NCI-H128 (cell line): ENCODE measurements at regions not wholly inside any gene's neighbourhood (a gene's known extent, or its start where the extent isn't known, plus 50 kb on each side); places are given as distances from the start of the nearest gene placed in this dataset.

ENCODE experiments used
- DNase-seq: peaks from one replicate; lab custom pipeline; 2025; ENCODE audit not compliant: unreplicated experiment; lab: John Stamatoyannopoulos, UW

DNA sequence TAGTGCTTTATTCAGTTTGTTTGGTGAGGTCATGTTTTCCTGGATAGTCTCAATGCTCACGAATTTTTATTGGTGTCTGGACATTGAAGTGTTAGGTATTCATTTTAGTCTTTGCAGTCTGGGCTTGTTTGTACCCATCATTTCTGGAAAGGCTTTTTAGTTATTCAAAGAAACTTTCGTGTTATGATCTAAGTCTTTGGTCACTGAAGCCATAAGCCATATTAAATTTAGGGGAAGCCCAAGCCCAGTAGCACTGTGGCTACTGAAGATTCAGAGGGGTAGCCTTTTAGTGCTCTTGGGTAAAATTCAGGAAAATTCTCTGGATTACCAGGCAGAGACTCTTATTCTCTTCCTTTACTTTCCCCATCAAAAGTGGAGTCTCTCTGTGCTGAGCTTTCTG lies 56.2 kb upstream of the PEX5L start:
- no peak for DNase-seq

DNA sequence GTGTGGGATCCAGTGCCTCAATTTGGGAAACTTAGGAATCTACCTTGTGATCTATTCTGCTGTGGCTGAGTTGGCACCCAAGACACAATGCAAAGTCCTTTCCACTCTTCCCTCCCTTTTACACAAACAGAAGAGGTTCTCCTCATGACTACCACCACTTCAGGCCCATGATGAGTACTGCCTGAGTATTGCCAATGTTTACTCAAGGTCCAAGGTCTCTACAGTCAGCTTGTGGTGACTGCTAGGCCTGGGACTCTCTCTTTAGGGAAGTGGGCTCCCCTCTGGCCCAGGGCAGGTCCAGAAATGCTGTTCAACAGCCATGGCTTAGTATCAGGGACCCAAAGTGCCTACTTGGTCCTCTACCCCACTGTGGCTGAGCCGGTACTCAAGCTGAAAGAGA lies 56.8 kb upstream of the PEX5L start:
- no peak for DNase-seq

DNA sequence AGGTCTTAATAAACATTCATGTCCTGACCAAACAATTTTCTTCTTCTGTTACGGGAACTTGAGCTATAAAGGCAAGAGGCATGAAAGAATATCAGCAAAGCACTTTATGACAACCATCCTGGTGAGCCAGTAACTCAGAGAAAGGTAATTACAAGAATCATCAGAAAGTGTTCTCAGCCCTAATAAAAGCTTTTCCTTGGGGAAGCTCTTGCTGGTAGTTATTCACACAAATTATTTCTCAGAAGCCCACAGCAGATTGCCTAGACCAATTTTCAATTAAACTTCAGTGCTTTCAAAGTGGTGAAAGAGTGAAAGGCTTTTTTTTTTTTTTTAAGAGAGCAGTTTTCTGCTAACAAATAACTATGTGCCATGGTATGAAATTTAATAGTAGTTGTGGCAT lies 60.9 kb upstream of the PEX5L start:
- DNase-seq: no peak

DNA sequence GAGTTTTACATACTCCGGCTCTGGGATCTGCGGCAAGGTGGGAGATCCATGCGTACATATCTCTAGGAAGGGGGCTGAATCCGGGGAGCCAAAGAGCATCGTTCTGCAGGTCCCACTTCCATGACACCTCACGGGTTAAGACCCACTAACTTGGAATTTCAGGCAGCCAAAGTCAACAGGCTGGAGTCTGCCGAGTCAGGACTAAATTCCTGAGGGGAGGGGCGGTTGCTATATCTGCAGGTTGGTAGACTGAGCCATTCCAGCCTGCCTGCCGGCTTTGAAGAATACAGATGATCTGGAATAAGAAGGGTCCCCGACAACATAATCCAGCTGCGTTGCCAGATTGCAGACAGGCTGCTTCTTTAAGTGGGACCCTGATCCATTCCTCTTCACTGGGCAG lies 65.4 kb upstream of the PEX5L start:
- DNase-seq: no peak

DNA sequence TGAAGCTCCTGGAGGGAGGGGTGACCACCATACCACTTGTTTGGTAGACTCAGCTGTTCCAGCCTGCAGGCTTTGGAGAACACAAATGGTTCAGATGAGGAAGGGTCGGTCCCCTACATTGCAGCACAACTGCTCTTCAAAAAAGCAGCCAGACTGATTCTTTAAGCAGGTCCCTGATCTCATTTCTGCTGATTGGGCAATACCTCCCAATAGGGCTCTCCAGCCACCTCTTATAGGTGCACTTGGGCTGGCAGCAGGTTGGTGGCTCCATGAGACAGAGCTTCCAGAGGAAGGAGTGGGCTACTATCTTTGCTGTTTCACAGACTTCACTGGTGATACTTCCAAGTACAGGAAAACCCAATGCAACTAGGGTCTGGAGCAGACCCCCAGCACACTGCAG lies 65.9 kb upstream of the PEX5L start:
- DNase-seq: no peak

DNA sequence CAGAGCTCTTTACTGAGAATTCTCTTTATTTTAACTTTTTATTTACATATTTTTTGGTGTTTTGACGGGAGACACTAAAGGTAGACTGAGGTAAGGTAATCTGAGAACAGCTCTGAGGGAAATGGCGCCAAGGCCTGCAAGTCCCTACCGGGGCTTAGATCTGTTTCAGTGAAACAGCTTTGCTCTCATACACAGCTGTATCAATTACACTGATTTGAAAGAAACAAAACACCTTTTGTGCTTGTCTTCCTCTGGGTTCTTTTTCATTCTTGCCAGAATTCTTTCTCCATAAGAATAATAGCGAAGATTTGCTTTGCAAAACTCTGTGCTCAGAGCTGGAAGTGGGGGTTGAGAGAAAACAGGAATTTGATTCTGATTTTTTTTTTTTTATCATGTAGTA lies 79.5 kb upstream of the PEX5L start:
- DNase-seq: no peak

DNA sequence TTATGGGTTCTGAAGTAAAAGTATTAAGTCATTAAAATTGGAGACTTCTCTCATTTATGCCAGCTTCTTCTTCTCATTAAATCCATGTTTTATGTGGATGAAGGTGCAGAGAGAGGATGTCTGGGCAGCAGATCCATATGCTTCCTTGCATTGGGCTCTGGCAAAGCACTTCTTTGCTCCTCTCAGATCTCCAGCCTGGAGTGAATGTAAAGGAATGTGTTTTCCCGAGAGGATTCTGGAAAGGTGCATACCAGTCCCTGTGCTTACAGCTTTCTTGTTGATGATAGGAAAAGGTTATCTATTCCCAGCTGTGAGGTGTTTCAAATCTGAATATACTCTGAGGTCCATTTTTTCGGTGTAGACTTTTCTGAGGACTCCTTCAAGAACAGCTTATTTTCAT lies 79.9 kb upstream of the PEX5L start:
- no peak for DNase-seq

DNA sequence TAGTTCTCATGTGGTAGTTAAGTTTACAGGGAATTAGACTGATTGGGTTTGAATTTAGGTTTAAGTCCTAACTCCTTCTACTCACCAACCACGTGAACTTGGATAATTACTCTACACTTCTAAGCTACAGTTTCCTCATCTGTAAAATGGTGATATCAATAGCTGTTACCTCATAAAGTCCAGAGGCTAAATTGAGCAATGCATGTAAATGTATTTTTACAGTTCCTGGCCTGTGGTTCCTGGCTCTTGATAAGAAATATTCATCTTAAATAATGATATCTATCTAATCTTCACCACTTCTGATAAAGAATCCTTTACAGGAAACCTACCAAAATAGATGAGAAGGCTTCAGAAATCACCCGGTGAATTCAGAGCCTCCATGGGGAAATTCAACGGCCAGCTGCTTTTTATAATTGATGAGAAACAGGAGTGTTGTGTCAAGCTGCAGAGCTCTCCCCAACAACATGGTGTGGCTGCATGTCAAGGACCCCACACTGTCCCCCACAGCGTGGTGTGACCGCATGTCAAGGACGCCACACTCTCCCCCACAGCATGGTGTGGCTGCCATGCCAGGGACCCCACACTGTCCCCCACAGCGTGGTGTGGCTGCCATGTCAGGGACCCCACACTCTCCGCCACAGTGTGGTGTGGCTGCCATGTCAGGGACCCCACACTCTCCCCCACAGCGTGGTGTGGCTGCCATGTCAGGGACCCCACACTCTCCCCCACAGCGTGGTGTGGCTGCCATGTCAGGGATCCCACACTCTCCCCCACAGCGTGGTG lies 80.8 kb upstream of the PEX5L start:
- no peak for DNase-seq

DNA sequence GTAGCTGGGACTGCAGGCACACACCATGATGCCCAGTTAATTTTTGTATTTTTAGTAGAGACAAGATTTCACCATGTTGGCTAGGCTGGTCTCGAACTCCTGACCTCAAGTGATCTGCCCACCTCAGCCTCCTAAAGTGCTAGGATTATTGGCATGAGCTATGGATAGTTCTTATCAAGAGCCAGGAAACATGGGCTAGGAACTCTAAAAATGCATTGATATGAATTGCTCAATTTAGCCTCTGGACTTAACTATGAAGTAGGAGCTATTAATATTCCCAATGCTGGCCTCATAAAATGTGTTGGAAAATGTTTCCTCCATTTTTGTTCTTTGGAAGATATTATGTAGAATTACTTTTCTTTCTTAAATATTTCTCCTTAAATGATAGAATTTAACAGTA lies 82.8 kb upstream of the PEX5L start:
- no peak for DNase-seq

DNA sequence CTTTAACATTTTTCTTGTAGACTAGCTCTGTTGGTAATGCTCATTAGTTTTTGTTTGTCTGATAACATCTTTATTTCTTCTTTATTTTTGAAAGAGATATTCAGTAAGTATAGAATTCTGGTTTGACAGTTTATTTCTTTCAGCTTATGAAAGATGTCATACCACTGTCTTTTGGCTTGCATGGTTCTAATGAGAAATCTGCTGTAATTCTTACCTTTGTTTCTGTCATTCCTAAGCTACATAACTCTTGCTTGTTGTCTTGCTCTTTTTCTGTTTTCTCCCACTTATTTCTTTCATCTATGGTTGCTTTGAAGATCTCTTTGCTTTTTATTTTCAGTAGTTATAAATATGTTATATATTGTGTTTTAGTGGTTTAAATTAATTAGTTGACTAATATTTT lies 87.2 kb upstream of the PEX5L start:
- DNase-seq: no peak

DNA sequence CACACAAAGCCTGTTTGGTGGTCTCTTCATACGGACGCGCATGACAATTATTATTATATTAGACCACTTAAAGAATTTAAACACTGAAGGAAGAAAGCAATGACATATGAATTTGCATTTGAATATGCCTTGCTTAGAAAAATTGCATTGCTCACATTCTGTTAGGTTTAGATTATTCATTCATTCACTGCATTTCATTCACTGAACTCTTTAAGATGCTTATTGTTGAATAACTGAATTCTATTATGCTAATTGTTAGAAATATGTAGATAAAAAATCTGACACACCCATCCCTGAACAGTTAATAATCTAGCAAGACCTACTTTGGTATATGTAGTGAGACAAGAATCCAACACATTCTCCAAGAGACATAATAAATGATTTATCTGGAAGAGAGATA lies 94.4 kb upstream of the PEX5L start:
- DNase-seq: no peak

DNA sequence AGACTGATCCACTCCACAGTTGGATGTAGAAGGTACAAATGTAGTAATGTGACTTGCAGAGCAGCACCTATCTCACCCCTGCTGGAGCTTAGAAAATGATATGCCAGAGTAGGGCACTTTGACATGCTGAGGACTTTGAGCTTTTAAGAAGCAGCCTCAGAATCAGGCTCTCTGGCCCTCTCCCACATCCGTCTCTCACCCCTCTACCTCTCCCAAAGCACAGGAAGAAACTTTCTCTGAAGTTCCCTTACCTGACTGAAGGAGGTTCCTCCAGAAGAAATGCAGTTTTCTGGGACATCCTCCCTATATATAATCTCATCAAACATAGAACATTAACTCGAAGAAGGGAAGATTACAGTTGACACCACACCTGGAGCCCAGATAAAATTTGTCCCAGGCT lies 98.4 kb upstream of the PEX5L start:
- DNase-seq: no peak

DNA sequence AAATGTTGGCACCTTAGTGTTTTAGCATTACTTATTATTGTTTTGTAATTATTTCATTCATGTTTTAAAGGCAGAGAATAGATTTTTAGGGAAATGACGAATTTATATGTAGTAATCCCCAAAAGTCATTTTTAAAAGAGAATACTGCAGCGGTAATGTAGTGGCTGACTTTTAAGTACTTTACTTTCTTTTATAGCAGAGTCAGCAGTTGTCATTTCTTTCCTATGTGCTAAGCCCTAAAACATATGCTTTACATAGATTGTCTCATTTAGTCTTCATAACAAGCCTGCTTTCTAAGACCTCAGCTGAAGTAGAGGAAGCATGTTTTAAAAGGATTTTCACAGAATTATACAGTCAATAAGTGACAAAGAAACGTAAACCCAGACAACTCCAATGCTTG lies 102.1 kb upstream of the PEX5L start:
- DNase-seq: no peak

DNA sequence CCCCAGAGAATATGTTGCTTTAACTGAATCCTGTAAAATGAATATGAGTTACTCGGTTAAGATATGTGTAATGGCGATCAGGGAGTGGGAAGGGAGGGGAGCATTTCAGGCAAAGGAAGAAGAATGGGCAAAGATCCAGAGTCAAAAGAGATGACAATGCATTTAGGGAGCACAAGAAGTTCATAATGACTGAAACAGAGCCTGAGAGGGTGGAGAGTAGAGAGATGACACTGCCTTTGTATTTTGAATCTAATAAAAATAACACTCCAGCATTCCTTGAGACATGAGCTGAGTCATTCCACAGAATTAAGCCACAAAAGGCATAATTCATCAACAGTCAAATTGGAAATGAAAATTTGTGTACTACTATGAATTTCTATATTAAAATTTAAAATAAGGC lies 105.3 kb upstream of the PEX5L start:
- DNase-seq: no peak

DNA sequence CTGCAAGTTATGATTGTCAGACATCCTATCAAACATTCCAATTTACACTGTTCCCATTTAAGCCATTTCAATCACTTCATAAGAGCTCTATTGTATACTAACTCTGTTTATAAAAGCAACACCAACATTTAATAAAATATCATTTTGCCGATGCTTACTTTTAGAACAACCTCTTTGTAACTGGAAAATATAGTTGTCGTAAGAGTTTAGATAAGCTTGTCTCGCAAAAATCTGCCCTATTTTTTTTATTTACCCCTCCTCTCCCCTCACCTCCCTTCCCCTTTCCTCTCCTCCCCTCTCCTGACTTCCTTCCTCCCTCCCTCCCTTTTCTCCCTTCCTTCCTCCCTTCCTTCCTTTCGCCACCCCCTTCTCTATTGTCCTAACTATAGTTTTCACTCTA lies 105.7 kb upstream of the PEX5L start:
- no peak for DNase-seq

DNA sequence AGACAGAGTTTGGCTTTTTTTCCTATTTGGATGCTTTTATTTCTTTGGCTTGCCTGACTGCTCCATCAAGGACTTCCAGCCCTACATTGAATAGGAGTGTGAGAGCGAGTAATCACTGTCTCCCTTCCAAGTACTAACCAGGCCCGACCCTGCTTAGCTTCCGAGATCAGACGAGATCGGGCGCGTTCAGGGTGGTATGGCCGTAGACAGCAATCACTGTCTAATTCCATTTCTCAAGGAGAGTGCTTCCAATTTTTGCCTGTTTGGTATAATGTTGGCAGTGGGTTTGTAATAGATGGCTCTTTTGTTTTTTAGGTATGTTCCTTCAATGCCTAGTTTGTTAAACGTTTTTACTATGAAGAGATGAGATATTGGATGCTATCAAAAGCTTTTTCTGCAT lies 125.0 kb upstream of the PEX5L start:
- DNase-seq: no peak

DNA sequence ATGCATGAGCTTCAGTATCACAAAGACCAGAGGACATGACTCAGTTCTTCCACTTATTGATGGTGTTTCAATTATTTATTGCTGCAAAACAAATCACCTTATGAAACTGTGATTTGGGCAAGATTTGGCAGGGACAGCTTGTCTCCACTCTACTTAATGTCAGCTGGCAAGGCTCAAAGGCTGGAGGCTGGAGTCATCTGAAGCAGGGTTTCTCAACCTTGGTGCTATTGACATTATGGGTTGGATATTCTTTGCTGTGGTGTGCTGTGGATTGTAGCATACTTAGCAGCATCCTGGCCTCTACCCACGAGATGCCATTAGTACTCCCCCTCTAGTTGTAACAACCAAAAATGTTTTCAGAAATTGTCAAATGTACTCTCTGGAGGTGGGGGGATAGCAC lies 138.8 kb upstream of the PEX5L start:
- no peak for DNase-seq

DNA sequence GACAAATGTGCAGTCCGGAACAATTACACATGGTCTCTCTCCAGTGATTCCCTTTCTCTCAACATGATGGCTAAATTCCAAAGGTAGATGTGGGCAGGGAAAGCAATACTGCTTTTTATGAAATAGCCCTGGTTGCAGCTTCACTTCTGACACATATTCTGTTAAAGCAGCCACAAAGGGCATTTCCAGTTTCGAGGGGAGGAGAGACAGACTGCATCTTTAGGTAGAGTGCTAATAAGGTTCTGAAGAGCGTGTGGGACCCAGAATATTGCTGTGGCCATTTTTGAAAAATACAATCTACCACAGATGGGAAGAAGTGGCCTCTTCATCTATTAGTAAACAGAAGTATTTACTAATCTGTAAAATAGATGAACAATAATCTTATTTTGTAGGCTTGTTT lies 139.3 kb upstream of the PEX5L start:
- no peak for DNase-seq

DNA sequence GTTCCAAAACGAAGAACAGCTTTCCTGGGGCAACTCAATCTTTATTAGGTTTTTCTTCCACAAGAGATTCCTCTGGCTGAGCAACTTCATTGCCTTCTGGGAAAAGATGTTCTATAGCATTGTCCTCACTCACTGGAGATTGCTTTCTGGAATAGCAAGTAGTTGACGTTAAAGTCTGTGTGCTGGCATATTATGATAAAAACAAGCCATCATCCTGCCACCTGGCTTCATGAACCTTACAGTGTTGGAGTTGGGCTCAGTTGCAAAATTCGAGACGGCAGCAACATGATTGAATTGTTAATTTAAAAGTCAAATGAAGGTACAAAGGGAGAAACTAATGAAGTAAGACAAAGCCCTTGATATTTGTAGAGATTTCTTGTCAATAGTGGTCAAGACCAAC lies 140.5 kb upstream of the PEX5L start:
- no peak for DNase-seq

DNA sequence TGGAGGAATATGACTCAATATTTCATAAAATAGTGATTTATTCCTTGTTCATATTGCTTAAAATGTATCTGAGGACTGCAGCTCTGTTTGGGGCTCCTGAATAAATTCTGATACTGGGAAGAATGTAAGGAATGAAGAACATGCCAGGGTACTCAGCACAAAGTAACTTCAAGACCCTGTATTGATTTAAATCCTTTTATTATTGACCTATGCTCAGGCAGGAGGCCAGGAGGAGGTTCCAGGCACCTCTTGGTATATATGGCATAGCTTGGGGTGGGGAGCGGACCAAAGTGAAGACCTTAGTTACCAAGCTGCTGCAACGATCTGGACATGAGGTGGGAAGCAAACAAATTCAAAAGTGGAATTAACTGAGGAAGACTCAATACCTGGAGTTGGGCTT lies 142.8 kb upstream of the PEX5L start:
- DNase-seq: no peak

DNA sequence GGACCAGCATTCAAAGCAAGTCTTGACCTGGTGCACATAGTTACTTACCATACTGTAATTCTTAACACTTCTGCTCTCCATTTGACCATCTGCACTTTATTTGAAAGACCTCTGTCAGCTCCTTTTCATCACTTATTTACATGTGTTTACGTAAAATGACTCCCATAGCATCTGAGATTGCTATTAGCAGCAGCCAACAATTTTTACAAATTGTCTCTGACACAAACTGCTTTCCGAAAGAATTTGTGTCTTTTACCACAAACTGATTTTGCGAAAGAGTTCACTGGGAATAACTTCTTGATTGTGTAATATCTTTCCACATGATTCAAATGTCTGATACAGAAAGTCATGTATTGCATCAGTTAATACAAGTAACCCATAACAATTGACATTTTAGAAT lies 144.1 kb upstream of the PEX5L start:
- DNase-seq: no peak

DNA sequence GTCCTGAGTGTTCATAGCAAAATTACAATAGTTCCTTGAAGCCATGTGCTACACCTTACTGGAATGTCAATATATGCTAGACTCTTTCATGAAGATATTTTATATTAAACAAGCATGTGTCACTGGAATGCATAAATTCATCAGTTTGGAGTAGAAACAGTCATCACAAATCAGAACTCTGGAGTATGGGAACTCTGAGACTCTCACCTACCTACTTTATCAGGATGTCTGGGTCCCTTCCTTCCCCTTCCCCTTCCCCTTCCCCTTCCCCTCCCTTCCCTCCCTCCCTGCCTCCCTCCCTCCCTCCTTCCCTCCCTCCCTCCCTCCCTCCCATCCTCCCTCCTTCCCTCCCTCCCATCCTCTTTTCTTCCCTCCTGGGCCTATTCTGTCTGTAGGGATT lies 144.7 kb upstream of the PEX5L start:
- DNase-seq: no peak

DNA sequence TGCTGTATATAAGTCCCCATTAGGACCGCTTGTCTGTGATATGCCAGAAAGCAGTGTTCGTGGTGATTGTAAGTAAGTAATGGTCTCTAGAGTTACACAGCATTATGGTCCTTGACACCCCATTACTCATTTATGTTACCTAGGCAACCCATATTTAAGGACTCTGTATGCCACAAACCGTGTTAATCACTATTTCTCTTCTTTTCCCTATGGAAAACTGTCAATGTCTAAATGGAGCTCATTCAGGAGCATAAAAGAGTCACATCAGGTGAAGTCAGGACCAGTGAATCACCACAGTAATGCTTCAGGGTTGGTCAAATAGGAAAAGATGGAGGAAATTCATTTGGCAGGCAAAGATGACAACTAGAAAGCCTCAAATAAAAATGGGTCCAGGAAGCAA lies 146.6 kb upstream of the PEX5L start:
- no peak for DNase-seq

DNA sequence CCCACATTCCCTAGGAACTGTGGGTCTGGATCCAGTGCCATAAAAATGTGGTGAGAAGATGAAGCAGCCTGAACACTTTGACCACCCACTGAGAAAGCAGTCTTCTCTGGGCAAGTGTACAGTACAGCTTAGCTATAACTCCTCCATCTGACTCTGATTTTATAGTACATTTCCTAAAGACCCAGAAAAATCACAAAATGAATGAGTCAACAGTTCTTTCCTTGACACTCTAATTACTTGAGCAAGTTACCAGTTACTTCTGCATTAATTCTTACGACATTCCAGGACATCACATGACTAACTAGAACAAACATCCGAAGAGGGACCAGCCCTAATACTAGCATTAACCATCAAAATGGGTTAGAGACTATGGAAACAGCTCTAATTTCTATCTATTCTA lies 148.1 kb upstream of the PEX5L start:
- no peak for DNase-seq
